RPMI8226 (cell line): ENCODE measurements at regions not wholly inside any gene's neighbourhood (a gene's known extent, or its start where the extent isn't known, plus 50 kb on each side); places are given as distances from the start of the nearest gene placed in this dataset.

Experiments
- DNase-seq: peaks from one replicate; pipeline ENCODE4 v3.0.0-alpha.2; 2015

DNA sequence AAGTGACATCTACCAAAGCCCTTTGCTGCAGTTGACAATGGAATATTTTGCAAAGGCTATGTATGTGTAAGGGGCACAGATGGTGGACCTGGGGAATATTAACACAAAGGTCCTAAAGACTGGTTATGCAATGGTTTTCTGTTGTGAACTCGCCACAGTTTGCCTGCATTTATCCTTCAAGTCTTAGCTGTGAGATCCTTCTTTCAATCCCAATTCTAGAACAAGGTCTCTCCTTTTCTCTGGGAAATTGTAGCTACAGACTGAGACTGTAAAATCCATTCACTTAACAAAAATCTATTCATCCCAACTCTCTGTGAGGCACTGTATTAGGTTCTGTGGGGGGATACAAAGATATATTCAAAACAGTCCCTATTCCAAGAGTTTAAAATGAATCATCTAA is 250.4 kb downstream of the GPM6A start:
- no peak for DNase-seq

DNA sequence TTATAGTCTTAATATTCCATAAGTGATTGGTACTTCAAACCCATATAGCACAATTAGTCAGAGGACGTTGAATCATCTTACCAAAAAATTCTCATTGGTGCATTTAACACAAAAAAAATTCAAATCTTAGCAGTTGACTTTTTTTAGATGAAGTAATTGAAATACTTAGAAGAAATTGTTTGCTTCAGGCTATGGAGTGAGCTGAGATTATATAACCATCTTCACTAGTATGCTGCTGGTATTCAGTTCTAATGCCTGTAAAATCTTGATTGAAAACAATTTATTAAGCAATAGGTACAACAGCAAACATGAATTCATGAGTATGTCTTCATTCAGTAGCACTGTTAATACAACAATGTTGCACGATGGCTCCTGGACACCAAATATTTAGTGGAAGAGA is 250.0 kb downstream of the GPM6A start:
- DNase-seq, result no peak

DNA sequence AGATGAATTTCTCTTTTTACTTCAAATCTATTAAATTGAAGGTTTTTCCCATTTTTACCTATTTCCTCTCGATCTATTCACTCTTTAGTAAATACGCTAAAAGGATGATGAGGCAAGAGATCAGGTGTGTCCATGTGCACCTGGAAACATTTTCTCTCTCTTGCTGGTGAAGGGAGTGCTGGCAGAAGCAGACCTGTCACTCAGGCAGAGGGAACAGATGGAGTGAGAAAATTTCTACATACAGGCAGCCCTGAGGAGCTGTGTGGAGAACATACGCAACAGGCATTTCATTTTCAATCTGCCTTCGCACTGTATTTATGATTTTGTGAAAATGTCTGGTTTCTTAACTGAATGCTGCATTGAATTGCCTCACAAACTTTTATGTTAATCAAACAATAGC is 249.5 kb downstream of the GPM6A start:
- no peak for DNase-seq
